AG09309 (cell line): ENCODE measurements at regions not wholly inside any gene's neighbourhood (a gene's known extent, or its start where the extent isn't known, plus 50 kb on each side); places are given as distances from the start of the nearest gene placed in this dataset.

ENCODE experiments used
- DNase-seq: peaks from one replicate; pipeline ENCODE4 v3.0.0-alpha.2; 2010; ENCODE audit warnings: low read depth
- H3K4me3 ChIP-seq: 2 replicates; pipeline ENCODE4 v1.5.1; 2011; ENCODE audit warnings: mild to moderate bottlenecking, low read depth, low read length, moderate library complexity; ENCODE audit not compliant: control insufficient read depth
- TF ChIP-seq, protein P1 (sequence below): IDR thresholded peaks from 2 replicates; pipeline ENCODE4 v1.5.1; 2011; ENCODE audit warnings: mild to moderate bottlenecking, low read depth, low read length, inconsistent platforms; ENCODE audit not compliant: insufficient read depth, control insufficient read depth; ENCODE audit errors: missing control alignments

DNA sequence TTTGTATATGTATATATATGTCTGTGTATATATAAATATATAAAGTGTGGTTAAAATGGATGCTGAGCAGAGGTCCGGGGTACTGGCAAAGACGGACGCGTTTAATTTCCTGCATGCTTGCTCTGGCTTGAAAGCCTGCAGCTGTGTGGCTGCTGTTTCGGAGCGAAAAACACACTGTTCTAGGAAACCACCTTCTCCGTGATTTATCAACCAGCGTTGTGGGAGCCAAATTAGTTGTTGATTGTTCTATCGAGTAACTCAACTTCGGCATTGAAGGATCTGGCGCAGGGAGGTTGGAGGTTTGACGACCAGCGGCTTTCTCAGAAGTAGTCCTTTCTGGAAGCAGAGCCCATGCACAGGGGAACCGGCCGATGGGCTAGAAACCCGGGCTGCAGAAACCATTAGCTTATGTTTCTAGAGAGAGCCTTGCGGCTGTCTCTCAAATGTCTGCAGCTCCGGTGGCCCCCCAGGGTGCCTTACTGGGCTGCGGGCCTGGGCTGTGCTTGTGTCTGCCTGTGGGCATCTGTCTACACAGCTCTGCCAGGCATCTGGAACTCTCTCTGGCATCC lies 81.8 kb downstream of the EDN3 start:
- TF ChIP-seq, protein P1, sequence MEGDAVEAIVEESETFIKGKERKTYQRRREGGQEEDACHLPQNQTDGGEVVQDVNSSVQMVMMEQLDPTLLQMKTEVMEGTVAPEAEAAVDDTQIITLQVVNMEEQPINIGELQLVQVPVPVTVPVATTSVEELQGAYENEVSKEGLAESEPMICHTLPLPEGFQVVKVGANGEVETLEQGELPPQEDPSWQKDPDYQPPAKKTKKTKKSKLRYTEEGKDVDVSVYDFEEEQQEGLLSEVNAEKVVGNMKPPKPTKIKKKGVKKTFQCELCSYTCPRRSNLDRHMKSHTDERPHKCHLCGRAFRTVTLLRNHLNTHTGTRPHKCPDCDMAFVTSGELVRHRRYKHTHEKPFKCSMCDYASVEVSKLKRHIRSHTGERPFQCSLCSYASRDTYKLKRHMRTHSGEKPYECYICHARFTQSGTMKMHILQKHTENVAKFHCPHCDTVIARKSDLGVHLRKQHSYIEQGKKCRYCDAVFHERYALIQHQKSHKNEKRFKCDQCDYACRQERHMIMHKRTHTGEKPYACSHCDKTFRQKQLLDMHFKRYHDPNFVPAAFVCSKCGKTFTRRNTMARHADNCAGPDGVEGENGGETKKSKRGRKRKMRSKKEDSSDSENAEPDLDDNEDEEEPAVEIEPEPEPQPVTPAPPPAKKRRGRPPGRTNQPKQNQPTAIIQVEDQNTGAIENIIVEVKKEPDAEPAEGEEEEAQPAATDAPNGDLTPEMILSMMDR: no peak
- no peak for DNase-seq
- no peak overlapping the region for H3K4me3 ChIP-seq

- TF ChIP-seq, protein P1: no peak
- no peak for DNase-seq
- H3K4me3 ChIP-seq: no peak overlapping the region
These were observed 82.5 kb downstream of the EDN3 start for GRCh38 chr20:59382907-59383306.

DNA sequence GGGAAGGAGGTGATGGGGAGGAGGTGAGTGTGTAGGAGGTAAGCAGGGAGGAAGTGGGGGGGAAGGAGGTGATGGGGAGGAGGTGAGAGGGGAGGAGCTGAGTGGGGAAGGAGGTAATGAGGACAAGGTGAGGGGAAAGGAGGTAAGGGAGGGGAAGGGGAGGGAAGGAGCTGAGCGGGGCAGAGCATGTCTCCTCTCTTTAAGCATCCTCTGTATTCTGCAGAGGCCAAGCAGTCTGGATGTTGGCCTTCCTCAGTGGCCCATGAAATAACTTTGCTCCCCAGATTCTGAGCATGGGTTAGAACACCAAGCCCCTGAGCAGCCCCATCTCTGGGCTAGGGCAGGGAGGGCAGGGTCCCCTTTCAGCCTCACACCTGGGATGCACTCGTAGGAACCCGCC lies 84.6 kb downstream of the EDN3 start:
- no peak for DNase-seq
- TF ChIP-seq, protein P1: no peak

DNA sequence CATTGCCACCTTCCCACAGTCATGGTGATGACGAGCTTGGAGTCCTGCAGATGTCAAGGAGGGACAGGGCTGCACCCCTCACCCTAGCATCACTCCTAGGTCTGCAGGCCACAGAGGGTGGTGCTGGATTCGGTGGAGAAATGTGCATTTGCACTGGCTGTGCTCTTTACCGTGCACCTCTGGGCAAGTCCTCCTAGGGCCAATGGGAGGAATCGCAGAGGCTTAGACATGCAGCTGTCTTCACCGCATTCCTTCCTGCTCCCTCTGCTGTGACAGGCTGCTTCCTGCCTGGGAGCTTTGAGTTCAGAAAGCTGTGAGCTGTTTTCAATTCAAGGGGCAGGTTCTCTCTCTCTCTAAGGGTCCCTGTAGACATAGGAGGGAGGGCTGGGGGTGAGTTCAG lies 85.1 kb downstream of the EDN3 start:
- H3K4me3 ChIP-seq: no peak overlapping the region
- TF ChIP-seq, protein P1: no peak
- DNase-seq: no peak

More for the DNA sequence above, 84.6 kb downstream of the EDN3 start:
- no peak overlapping the region for H3K4me3 ChIP-seq

DNA sequence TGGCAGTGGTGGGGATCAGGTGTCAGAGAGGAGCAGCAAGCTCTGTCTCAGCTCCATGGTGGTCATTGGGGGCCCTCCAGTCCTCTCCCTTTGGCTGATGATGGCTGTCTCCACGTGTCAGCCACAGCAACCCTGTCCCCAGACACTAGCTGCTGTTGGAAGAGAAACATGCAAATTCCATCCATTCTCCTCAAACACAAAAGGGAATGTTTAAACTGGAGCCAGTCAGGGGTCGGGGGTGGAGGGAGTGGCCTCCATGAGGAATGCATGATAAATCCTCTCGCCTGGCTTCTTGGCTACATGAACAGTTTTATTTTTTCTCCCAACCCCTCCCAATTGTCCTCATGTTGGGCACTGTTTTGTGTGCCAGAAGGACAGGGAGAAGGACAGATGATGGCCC lies 86.4 kb downstream of the EDN3 start:
- H3K4me3 ChIP-seq: no peak overlapping the region
- DNase-seq: no peak
- TF ChIP-seq, protein P1: no peak

GRCh38 chr20:59387891-59388290 lies 87.5 kb downstream of the EDN3 start:
- no peak for DNase-seq
- TF ChIP-seq, protein P1: no peak
- H3K4me3 ChIP-seq: no peak overlapping the region

- no peak overlapping the region for H3K4me3 ChIP-seq
- TF ChIP-seq, protein P1: no peak
- DNase-seq: no peak
These were observed 88.0 kb downstream of the EDN3 start for GRCh38 chr20:59388402-59388801.
